ENCODE measurements at regions not wholly inside any gene's neighbourhood (a gene's known extent, or its start where the extent isn't known, plus 50 kb on each side); places are given as distances from the start of the nearest gene placed in this dataset.

GRCh38 chr4:11598591-11598990 is 169.9 kb upstream of the HS3ST1 start:
- no peaks in the 10 kb centered on the region for H3K36me3 ChIP-seq (replicated peaks in 1 of 2; ENCODE audit: control insufficient read depth in 1 of 2, insufficient read depth in 2 of 2, low read length in 1 of 2)
- H2AFZ ChIP-seq (ENCODE audit: low read depth) = no peak overlapping the region
- H3K79me2 ChIP-seq (ENCODE audit: insufficient read depth) = no peaks in the 10 kb centered on the region
- ChIA-PET POLR2A (no interaction called here), CTCF (no interaction called here)
- no peak overlapping the region for H3K4me2 ChIP-seq
- H4K20me1 ChIP-seq (ENCODE audit: insufficient read depth) = no peaks in the 10 kb centered on the region
- no peak overlapping the region for H3K9ac ChIP-seq
- H3F3A ChIP-seq (replicated peaks; ENCODE audit: insufficient read depth) = no peaks in the 10 kb centered on the region
- H3K27me3 ChIP-seq (ENCODE audit: insufficient read depth) = no peaks in the 10 kb centered on the region
- no peak for DNase-seq
- H3K27ac ChIP-seq (ENCODE audit: low read depth in 2 of 2, low read length in 1 of 2) = no peak overlapping the region
- no peak for TF ChIP-seq FOXM1 (IDR thresholded peaks at IDR 0.05; ENCODE audit: low read depth)
- no peak for TF ChIP-seq SIN3A (IDR thresholded peaks at IDR 0.05; ENCODE audit: borderline replicate concordance, low read depth, low read length)
- no peak for TF ChIP-seq RAD21 (IDR thresholded peaks at IDR 0.05; ENCODE audit: low read length)
- TF ChIP-seq EZH2phosphoT487 (IDR thresholded peaks at IDR 0.05; ENCODE audit: borderline replicate concordance, low read depth) = no peak
- no peak for TF ChIP-seq SMC3 (IDR thresholded peaks at IDR 0.05; ENCODE audit: low read depth, low read length)
- no peak for TF ChIP-seq RCOR1 (IDR thresholded peaks at IDR 0.05; ENCODE audit: low read length)
- TF ChIP-seq NFIC (IDR thresholded peaks at IDR 0.05; ENCODE audit: borderline replicate concordance) = no peak
- TF ChIP-seq EP300 (IDR thresholded peaks at IDR 0.05; ENCODE audit: borderline replicate concordance in 1 of 2, low read depth in 1 of 2, low read length in 1 of 2) = no peak
- TF ChIP-seq TCF12 (IDR thresholded peaks at IDR 0.05) = no peak
- TF ChIP-seq, protein P1, sequence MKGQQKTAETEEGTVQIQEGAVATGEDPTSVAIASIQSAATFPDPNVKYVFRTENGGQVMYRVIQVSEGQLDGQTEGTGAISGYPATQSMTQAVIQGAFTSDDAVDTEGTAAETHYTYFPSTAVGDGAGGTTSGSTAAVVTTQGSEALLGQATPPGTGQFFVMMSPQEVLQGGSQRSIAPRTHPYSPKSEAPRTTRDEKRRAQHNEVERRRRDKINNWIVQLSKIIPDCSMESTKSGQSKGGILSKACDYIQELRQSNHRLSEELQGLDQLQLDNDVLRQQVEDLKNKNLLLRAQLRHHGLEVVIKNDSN (IDR thresholded peaks at IDR 0.05; ENCODE audit: borderline replicate concordance, low read depth) = no peak
- TF ChIP-seq CHD2 (IDR thresholded peaks at IDR 0.05; ENCODE audit: low read length, partially characterized antibody) = no peak
- H3K4me1 ChIP-seq (ENCODE audit: control insufficient read depth in 1 of 2, insufficient read depth in 2 of 2, low read depth in 1 of 2, low read length in 1 of 2) = no peaks in the 10 kb centered on the region
- H3K4me3 ChIP-seq (ENCODE audit: low read depth in 2 of 2, low read length in 1 of 2) = no peak overlapping the region
- 3% methylated on average over 4 of the region's 4 CpGs for WGBS (ENCODE audit: low lambda C conversion rate)
- no peaks in the 10 kb centered on the region for H3K9me2 ChIP-seq
- 0 out of 2 replicates have a peak, but pooled peaks cover 4% of the 10 kb centered on the region for H3K9me3 ChIP-seq

DNA sequence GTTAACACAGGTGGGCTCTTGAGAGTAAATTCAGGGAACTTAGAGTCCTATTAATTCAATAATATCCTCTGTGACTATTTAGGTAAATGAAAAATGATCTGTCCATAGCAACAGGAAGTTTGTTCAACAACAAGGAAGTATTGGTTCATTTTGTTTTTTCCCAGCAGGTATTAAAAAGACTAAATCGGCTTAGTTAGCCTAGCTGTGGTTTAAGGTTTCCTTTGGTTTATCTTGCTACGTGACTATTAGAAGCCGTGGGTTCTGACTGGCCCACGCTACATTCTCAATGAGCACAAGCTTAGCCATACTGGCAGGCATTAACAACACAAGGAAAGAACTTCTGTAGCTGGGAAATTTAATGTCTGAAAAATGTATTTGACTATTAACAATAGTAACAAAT is 168.8 kb upstream of the HS3ST1 start:
- no peak for DNase-seq
- H3K4me1 ChIP-seq (ENCODE audit: control insufficient read depth in 1 of 2, insufficient read depth in 2 of 2, low read depth in 1 of 2, low read length in 1 of 2) = no peaks in the 10 kb centered on the region
- no peak overlapping the region for H3K4me3 ChIP-seq (ENCODE audit: low read depth in 2 of 2, low read length in 1 of 2)
- H3K9ac ChIP-seq = no peak overlapping the region
- no peak overlapping the region for H2AFZ ChIP-seq (ENCODE audit: low read depth)
- no peaks in the 10 kb centered on the region for H3F3A ChIP-seq (replicated peaks; ENCODE audit: insufficient read depth)
- POLR2A ChIA-PET = no interaction called here
- no peaks in the 10 kb centered on the region for H3K36me3 ChIP-seq (replicated peaks in 1 of 2; ENCODE audit: control insufficient read depth in 1 of 2, insufficient read depth in 2 of 2, low read length in 1 of 2)
- no peak overlapping the region for H3K27ac ChIP-seq (ENCODE audit: low read depth in 2 of 2, low read length in 1 of 2)
- no peaks in the 10 kb centered on the region for H3K27me3 ChIP-seq (ENCODE audit: insufficient read depth)
- 0 out of 2 replicates have a peak, but pooled peaks cover 4% of the 10 kb centered on the region for H3K9me3 ChIP-seq
- H3K79me2 ChIP-seq (ENCODE audit: insufficient read depth) = no peaks in the 10 kb centered on the region
- H3K9me2 ChIP-seq = no peaks in the 10 kb centered on the region
- no peak overlapping the region for H3K4me2 ChIP-seq
- WGBS (ENCODE audit: low lambda C conversion rate) = 4% methylated on average over 4 of the region's 4 CpGs
- H4K20me1 ChIP-seq (ENCODE audit: insufficient read depth) = no peaks in the 10 kb centered on the region
- CTCF ChIA-PET = no interaction called here
- TF ChIP-seq, protein P2, sequence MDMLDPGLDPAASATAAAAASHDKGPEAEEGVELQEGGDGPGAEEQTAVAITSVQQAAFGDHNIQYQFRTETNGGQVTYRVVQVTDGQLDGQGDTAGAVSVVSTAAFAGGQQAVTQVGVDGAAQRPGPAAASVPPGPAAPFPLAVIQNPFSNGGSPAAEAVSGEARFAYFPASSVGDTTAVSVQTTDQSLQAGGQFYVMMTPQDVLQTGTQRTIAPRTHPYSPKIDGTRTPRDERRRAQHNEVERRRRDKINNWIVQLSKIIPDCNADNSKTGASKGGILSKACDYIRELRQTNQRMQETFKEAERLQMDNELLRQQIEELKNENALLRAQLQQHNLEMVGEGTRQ (IDR thresholded peaks at IDR 0.05; ENCODE audit: borderline replicate concordance, low read depth, low read length) = no peak
- TF ChIP-seq YY1 (IDR thresholded peaks at IDR 0.05; ENCODE audit: low read depth) = no peak
- no peak for TF ChIP-seq TAF1 (IDR thresholded peaks at IDR 0.05; ENCODE audit: borderline replicate concordance, low read depth, low read length)
- no peak for TF ChIP-seq REST (IDR thresholded peaks at IDR 0.05; ENCODE audit: low read depth, low read length)
- no peak for TF ChIP-seq MXI1 (IDR thresholded peaks at IDR 0.05; ENCODE audit: low read depth, low read length)
- no peak for TF ChIP-seq FOSL2 (IDR thresholded peaks at IDR 0.05; ENCODE audit: borderline replicate concordance, low read depth)
- TF ChIP-seq, protein P3, sequence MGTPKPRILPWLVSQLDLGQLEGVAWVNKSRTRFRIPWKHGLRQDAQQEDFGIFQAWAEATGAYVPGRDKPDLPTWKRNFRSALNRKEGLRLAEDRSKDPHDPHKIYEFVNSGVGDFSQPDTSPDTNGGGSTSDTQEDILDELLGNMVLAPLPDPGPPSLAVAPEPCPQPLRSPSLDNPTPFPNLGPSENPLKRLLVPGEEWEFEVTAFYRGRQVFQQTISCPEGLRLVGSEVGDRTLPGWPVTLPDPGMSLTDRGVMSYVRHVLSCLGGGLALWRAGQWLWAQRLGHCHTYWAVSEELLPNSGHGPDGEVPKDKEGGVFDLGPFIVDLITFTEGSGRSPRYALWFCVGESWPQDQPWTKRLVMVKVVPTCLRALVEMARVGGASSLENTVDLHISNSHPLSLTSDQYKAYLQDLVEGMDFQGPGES (IDR thresholded peaks at IDR 0.05; ENCODE audit: low read depth, low read length) = no peak
- no peak for TF ChIP-seq MAX (IDR thresholded peaks at IDR 0.05; ENCODE audit: low read depth)
- TF ChIP-seq JUND (IDR thresholded peaks at IDR 0.05) = no peak
- no peak for TF ChIP-seq GATA2 (CRISPR knock-in tag; IDR thresholded peaks at IDR 0.05)
- no peak for TF ChIP-seq SMC3 (IDR thresholded peaks at IDR 0.05; ENCODE audit: low read depth, low read length)
- no peak for TF ChIP-seq RXRA (IDR thresholded peaks at IDR 0.05; ENCODE audit: borderline replicate concordance, low read depth)
